Skeletal muscle satellite cell (primary cell): ENCODE measurements at regions not wholly inside any gene's neighbourhood (a gene's known extent, or its start where the extent isn't known, plus 50 kb on each side); places are given as distances from the start of the nearest gene placed in this dataset.

Experiments used
- H3K27me3 ChIP-seq: 2 replicates; pipeline ENCODE4 v1.7.0; 2013; ENCODE audit warnings: low read length; ENCODE audit not compliant: control insufficient read depth, insufficient read depth
- H3K36me3 ChIP-seq: 2 replicates; pipeline ENCODE4 v1.7.0; 2013; ENCODE audit warnings: mild to moderate bottlenecking, control low read depth, low read length; ENCODE audit not compliant: insufficient read depth
- H3K4me1 ChIP-seq: 2 replicates; pipeline ENCODE4 v1.7.0; 2013; ENCODE audit warnings: low read length; ENCODE audit not compliant: control insufficient read depth, insufficient read depth
- H3K4me2 ChIP-seq: 2 replicates; pipeline ENCODE4 v1.7.0; 2013; ENCODE audit warnings: mild to moderate bottlenecking, low read length
- H3K4me3 ChIP-seq: 2 replicates; pipeline ENCODE4 v1.7.0; 2013; ENCODE audit warnings: low read length
- H3K9ac ChIP-seq: 2 replicates; pipeline ENCODE4 v1.7.0; 2013; ENCODE audit warnings: mild to moderate bottlenecking, low read depth, low read length, moderate library complexity
- H3K9me3 ChIP-seq: replicated peaks from 2 replicates; pipeline ENCODE4 v1.7.0; 2013; ENCODE audit warnings: mild to moderate bottlenecking, control low read depth, low read length

GRCh38 chr14:80325112-80325511 lies 113.8 kb upstream of the DIO2 start:
- Histone ChIP-seq H3K27me3 (no peaks in the 10 kb centered on the region), H3K9ac (no peak overlapping the region), H3K36me3 (no peaks in the 10 kb centered on the region), H3K9me3 (no peaks in the 10 kb centered on the region), H3K4me1 (no peaks in the 10 kb centered on the region), H3K4me3 (no peak overlapping the region), H3K4me2 (no peak overlapping the region)

GRCh38 chr14:80324649-80325048 lies 113.3 kb upstream of the DIO2 start:
- H3K9me3 ChIP-seq = no peaks in the 10 kb centered on the region
- no peaks in the 10 kb centered on the region for H3K36me3 ChIP-seq
- no peaks in the 10 kb centered on the region for H3K4me1 ChIP-seq
- no peaks in the 10 kb centered on the region for H3K27me3 ChIP-seq
- H3K4me3 ChIP-seq = no peak overlapping the region
- no peak overlapping the region for H3K4me2 ChIP-seq
- no peak overlapping the region for H3K9ac ChIP-seq

- H3K36me3 ChIP-seq = no peaks in the 10 kb centered on the region
These were observed 111.8 kb upstream of the DIO2 start for GRCh38 chr14:80323038-80323665.

GRCh38 chr14:80316441-80316840 lies 105.1 kb upstream of the DIO2 start:
- Histone ChIP-seq H3K4me3 (peak overlapping the region; percentile 20), H3K4me2 (peak overlapping the region; percentile 60), H3K4me1 (peaks cover 19% of the 10 kb centered on the region), H3K27me3 (no peaks in the 10 kb centered on the region), H3K9ac (no peak overlapping the region), H3K36me3 (no peaks in the 10 kb centered on the region), H3K9me3 (no peaks in the 10 kb centered on the region)

More at GRCh38 chr14:80323038-80323665, 111.8 kb upstream of the DIO2 start:
- no peak overlapping the region for H3K9ac ChIP-seq
- no peaks in the 10 kb centered on the region for H3K4me1 ChIP-seq
- H3K4me2 ChIP-seq = no peak overlapping the region
- H3K27me3 ChIP-seq = no peaks in the 10 kb centered on the region
- no peaks in the 10 kb centered on the region for H3K9me3 ChIP-seq
- no peak overlapping the region for H3K4me3 ChIP-seq

GRCh38 chr14:80315681-80316080 lies 104.4 kb upstream of the DIO2 start:
- Histone ChIP-seq H3K4me2 (peak overlapping the region; percentile 60), H3K4me3 (no peak overlapping the region), H3K36me3 (no peaks in the 10 kb centered on the region), H3K4me1 (peaks cover 27% of the 10 kb centered on the region), H3K27me3 (no peaks in the 10 kb centered on the region), H3K9ac (no peak overlapping the region), H3K9me3 (no peaks in the 10 kb centered on the region)

- Histone ChIP-seq H3K9ac (no peak overlapping the region), H3K36me3 (no peaks in the 10 kb centered on the region), H3K4me1 (peaks cover 30% of the 10 kb centered on the region), H3K4me3 (no peak overlapping the region), H3K27me3 (no peaks in the 10 kb centered on the region), H3K9me3 (no peaks in the 10 kb centered on the region), H3K4me2 (no peak overlapping the region)
These were observed 102.5 kb upstream of the DIO2 start for GRCh38 chr14:80313806-80314205.

GRCh38 chr14:80310938-80311750 lies 99.8 kb upstream of the DIO2 start:
- no peak overlapping the region for H3K4me3 ChIP-seq
- H3K4me2 ChIP-seq = peak overlapping the region; percentile 22
- no peaks in the 10 kb centered on the region for H3K9me3 ChIP-seq
- no peaks in the 10 kb centered on the region for H3K27me3 ChIP-seq
- H3K36me3 ChIP-seq = no peaks in the 10 kb centered on the region
- H3K9ac ChIP-seq = no peak overlapping the region
- peaks cover 20% of the 10 kb centered on the region for H3K4me1 ChIP-seq

- Histone ChIP-seq H3K4me3 (no peak overlapping the region), H3K4me1 (no peaks in the 10 kb centered on the region), H3K4me2 (no peak overlapping the region), H3K9ac (no peak overlapping the region), H3K9me3 (no peaks in the 10 kb centered on the region), H3K36me3 (no peaks in the 10 kb centered on the region), H3K27me3 (no peaks in the 10 kb centered on the region)
These were observed 92.9 kb upstream of the DIO2 start for GRCh38 chr14:80304125-80304766.

- Histone ChIP-seq H3K9ac (no peak overlapping the region), H3K4me2 (no peak overlapping the region), H3K4me3 (no peak overlapping the region), H3K36me3 (no peaks in the 10 kb centered on the region), H3K27me3 (no peaks in the 10 kb centered on the region), H3K4me1 (no peaks in the 10 kb centered on the region), H3K9me3 (no peaks in the 10 kb centered on the region)
These were observed 89.0 kb upstream of the DIO2 start for GRCh38 chr14:80300351-80300750.

GRCh38 chr14:80298491-80299017 lies 87.2 kb upstream of the DIO2 start:
- no peak overlapping the region for H3K9ac ChIP-seq
- no peak overlapping the region for H3K4me2 ChIP-seq
- no peaks in the 10 kb centered on the region for H3K9me3 ChIP-seq
- no peak overlapping the region for H3K4me3 ChIP-seq
- no peaks in the 10 kb centered on the region for H3K36me3 ChIP-seq
- no peaks in the 10 kb centered on the region for H3K4me1 ChIP-seq
- H3K27me3 ChIP-seq = no peaks in the 10 kb centered on the region

GRCh38 chr14:80291101-80291500 lies 79.8 kb upstream of the DIO2 start:
- no peak overlapping the region for H3K9ac ChIP-seq
- no peak overlapping the region for H3K4me2 ChIP-seq
- no peaks in the 10 kb centered on the region for H3K36me3 ChIP-seq
- no peak overlapping the region for H3K4me3 ChIP-seq
- no peaks in the 10 kb centered on the region for H3K9me3 ChIP-seq
- H3K4me1 ChIP-seq = no peaks in the 10 kb centered on the region
- H3K27me3 ChIP-seq = no peaks in the 10 kb centered on the region
